KMS-11 (cell line): ENCODE measurements at regions not wholly inside any gene's neighbourhood (a gene's known extent, or its start where the extent isn't known, plus 50 kb on each side); places are given as distances from the start of the nearest gene placed in this dataset.

ENCODE experiments used
- H2AFZ ChIP-seq: fragments of 200-600 bp; sonication (generic); 2 replicates; pipeline ENCODE4 v1.6.1; 2016; ENCODE audit warnings: antibody characterized with exemption, mixed run types, low read depth
- H3K27ac ChIP-seq: fragments of 200-600 bp; sonication (generic); 2 replicates; pipeline ENCODE4 v1.6.1; 2016; ENCODE audit warnings: mild to moderate bottlenecking, mixed run types
- H3K27me3 ChIP-seq: fragments of 200-600 bp; sonication (generic); 2 replicates; pipeline ENCODE4 v1.6.1; 2017; ENCODE audit warnings: mild to moderate bottlenecking, low read depth, mixed run types, moderate library complexity; ENCODE audit not compliant: insufficient read depth
- H3K36me3 ChIP-seq: fragments of 200-600 bp; sonication (generic); 2 replicates; pipeline ENCODE4 v1.6.1; 2017; ENCODE audit warnings: mild to moderate bottlenecking, mixed run types; ENCODE audit not compliant: insufficient read depth
- H3K4me1 ChIP-seq: fragments of 200-600 bp; sonication (generic); 2 replicates; pipeline ENCODE4 v1.6.1; 2016; ENCODE audit warnings: mild to moderate bottlenecking, low read depth, mixed run types; ENCODE audit not compliant: poor library complexity, severe bottlenecking
- H3K4me2 ChIP-seq: fragments of 200-600 bp; sonication (generic); 2 replicates; pipeline ENCODE4 v1.7.0; 2016; ENCODE audit warnings: mild to moderate bottlenecking, mixed run types
- H3K4me3 ChIP-seq: fragments of 200-600 bp; sonication (generic); IDR thresholded peaks from 2 replicates; pipeline ENCODE4 v1.6.1; 2017; ENCODE audit warnings: low read depth, low read length, mixed read lengths; ENCODE audit not compliant: insufficient read depth
- H3K79me2 ChIP-seq: fragments of 200-600 bp; sonication (generic); 2 replicates; pipeline ENCODE4 v1.6.1; 2016; ENCODE audit warnings: low read depth, mixed run types; ENCODE audit not compliant: insufficient read depth
- H3K9ac ChIP-seq: fragments of 200-600 bp; sonication (generic); 2 replicates; pipeline ENCODE4 v1.6.1; 2016; ENCODE audit warnings: mild to moderate bottlenecking, mixed run types
- H4K20me1 ChIP-seq: fragments of 200-600 bp; sonication (generic); 2 replicates; pipeline ENCODE4 v1.6.1; 2016; ENCODE audit warnings: mild to moderate bottlenecking, mixed run types; ENCODE audit not compliant: insufficient read depth
- TF ChIP-seq, protein P1 (sequence below): fragments of 200-600 bp; sonication (generic); conservative IDR thresholded peaks from 2 replicates; pipeline ENCODE4 v1.6.1; 2017; ENCODE audit warnings: low read depth, mild to moderate bottlenecking, antibody characterized with exemption, low read length, moderate library complexity, mixed read lengths

DNA sequence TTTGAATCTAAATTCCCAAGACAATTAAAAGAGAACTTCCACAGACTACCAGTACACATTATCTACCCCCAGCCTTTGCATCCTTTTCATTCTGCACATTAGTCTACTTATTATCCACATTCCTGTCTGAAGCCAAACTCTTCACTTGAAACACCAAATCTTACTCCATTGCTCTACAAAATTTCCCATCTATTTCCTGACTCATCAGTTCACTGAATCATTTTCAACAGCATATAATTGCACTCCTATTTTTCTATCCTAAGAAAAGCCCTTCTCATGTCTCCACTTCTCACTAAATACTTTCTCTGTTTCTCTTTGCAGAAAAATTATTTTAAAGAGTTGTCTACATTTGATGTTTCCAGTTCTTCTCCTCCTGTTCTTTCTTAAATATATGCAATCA lies 239.4 kb upstream of the FERMT1 start:
- Histone ChIP-seq H3K4me1 (no peaks in the 10 kb centered on the region), H3K4me2 (no peak overlapping the region), H3K27me3 (no peaks in the 10 kb centered on the region), H3K27ac (no peak overlapping the region), H3K9ac (no peak overlapping the region), H3K79me2 (no peaks in the 10 kb centered on the region), H2AFZ (no peak overlapping the region), H3K4me3 (no peak overlapping the region), H3K36me3 (no peaks in the 10 kb centered on the region), H4K20me1 (no peaks in the 10 kb centered on the region)
- TF ChIP-seq, protein P1, sequence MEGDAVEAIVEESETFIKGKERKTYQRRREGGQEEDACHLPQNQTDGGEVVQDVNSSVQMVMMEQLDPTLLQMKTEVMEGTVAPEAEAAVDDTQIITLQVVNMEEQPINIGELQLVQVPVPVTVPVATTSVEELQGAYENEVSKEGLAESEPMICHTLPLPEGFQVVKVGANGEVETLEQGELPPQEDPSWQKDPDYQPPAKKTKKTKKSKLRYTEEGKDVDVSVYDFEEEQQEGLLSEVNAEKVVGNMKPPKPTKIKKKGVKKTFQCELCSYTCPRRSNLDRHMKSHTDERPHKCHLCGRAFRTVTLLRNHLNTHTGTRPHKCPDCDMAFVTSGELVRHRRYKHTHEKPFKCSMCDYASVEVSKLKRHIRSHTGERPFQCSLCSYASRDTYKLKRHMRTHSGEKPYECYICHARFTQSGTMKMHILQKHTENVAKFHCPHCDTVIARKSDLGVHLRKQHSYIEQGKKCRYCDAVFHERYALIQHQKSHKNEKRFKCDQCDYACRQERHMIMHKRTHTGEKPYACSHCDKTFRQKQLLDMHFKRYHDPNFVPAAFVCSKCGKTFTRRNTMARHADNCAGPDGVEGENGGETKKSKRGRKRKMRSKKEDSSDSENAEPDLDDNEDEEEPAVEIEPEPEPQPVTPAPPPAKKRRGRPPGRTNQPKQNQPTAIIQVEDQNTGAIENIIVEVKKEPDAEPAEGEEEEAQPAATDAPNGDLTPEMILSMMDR: no peak

DNA sequence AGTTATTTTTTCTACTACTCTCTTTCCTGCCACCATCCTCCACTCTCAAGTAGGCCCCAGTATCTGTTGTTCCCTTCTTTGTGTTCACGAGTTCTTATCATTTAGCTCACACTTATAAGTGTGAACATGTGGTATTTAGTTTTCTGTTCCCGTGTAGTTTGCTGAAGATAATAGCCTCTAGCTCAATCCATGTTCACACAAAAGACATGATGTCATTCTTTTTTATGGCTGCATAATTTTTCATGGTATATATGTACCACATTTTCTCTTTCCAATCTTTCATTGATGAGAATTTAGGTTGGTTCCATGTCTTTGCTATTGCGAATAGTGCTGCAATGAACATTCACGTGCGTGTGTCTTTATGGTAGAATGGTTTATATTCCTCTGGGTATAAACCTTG lies 237.9 kb upstream of the FERMT1 start:
- H3K27me3 ChIP-seq: no peaks in the 10 kb centered on the region
- TF ChIP-seq, protein P1: no peak
- no peak overlapping the region for H3K4me2 ChIP-seq
- H3K27ac ChIP-seq: no peak overlapping the region
- H3K9ac ChIP-seq: no peak overlapping the region
- H3K79me2 ChIP-seq: no peaks in the 10 kb centered on the region
- H3K36me3 ChIP-seq: no peaks in the 10 kb centered on the region
- no peak overlapping the region for H2AFZ ChIP-seq
- no peak overlapping the region for H3K4me3 ChIP-seq
- H4K20me1 ChIP-seq: no peaks in the 10 kb centered on the region
- no peaks in the 10 kb centered on the region for H3K4me1 ChIP-seq

DNA sequence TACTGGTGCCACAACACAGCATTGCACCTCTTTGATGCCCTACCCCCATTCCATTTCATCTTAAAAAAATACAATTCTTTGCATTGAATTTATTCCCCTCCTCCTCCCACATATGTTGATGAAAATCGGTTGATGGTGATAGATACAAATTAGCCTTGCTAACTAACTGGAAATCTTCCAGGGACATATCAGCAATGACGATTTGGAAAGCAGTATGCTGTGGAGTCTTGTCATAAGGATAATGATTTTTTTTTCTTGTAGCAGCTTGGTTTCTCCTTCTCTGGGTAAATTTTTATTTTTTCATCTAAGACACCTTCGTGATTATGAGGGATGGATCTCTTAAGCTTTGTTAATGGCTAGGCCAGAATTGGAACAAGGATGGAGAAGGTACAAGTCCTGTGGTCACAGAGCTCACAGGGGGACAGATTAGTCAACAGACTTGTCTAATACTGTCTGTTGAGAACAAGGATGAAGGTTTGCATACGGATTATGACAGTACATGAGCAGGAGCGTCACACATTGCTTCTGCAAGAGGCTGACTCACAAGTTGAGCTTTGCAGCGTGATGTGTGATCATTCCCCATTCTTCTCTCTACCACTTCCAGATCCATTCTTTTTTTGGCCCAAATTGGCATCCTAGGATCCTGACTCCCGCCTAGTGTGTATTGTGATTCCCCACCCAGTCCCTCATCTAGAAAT lies 233.1 kb upstream of the FERMT1 start:
- Histone ChIP-seq H3K4me3 (no peak overlapping the region), H2AFZ (no peak overlapping the region), H3K4me1 (no peaks in the 10 kb centered on the region), H3K9ac (no peak overlapping the region), H3K27me3 (no peaks in the 10 kb centered on the region), H3K36me3 (no peaks in the 10 kb centered on the region), H3K79me2 (no peaks in the 10 kb centered on the region), H3K4me2 (no peak overlapping the region), H4K20me1 (no peaks in the 10 kb centered on the region), H3K27ac (no peak overlapping the region)
- TF ChIP-seq, protein P1: no peak

DNA sequence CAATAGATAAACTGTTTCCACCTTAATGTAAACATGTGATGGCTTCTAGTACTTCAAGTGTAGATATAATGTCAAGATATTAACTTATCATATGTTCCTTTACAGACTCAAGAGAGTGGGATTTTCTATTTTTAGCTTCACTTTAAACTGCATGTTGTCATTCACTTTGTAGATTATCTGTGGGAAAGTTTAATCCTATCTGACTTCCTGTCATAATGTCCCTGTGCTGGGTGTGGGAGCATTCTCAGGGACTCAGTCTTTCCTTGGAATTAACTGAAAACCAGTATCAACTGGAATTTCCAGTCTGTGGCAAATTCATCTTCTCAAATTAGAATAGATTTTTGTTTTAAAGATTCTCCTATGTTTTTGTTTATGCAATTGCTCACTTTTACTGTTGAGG lies 226.1 kb upstream of the FERMT1 start:
- Histone ChIP-seq H3K36me3 (no peaks in the 10 kb centered on the region), H4K20me1 (no peaks in the 10 kb centered on the region), H3K9ac (no peak overlapping the region), H3K4me2 (no peak overlapping the region), H3K27me3 (no peaks in the 10 kb centered on the region), H3K4me3 (no peak overlapping the region), H2AFZ (no peak overlapping the region), H3K79me2 (no peaks in the 10 kb centered on the region), H3K27ac (no peak overlapping the region), H3K4me1 (no peaks in the 10 kb centered on the region)
- TF ChIP-seq, protein P1: no peak
